GM19395 (cell line): ENCODE measurements at regions not wholly inside any gene's neighbourhood (a gene's known extent, or its start where the extent isn't known, plus 50 kb on each side); places are given as distances from the start of the nearest gene placed in this dataset.
"Not testable (repeated sequence)": the region's sequence is repeated elsewhere in the genome, so short reads cannot be mapped to it uniquely, and the experiment has no call there.

Source experiments
- ATAC-seq: cut with Tn5 transposase; IDR thresholded peaks from one replicate; pipeline ENCODE4 v1.9.1; 2021; ENCODE audit warnings: mild to moderate bottlenecking, moderate library complexity; ENCODE audit not compliant: unreplicated experiment

DNA sequence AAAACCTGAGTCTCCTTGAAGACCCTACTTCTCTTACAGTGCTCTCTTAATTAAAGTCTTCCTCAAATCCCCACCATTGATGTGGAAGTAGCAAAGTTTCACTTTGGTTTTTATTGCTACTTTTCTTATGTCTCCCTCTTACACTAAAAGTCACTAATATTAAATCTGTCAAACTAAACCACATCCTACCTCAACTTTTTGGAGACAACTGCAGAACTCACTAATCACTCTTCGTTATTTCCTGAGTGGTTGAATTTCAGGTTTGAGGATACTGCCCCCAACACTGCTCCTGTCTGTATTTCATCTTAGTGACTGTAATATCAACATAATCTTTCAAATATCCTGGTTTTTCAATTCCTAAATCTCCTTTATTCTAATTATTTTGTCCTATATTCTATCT is 213.0 kb upstream of the PDE3A start:
- no peak for ATAC-seq

DNA sequence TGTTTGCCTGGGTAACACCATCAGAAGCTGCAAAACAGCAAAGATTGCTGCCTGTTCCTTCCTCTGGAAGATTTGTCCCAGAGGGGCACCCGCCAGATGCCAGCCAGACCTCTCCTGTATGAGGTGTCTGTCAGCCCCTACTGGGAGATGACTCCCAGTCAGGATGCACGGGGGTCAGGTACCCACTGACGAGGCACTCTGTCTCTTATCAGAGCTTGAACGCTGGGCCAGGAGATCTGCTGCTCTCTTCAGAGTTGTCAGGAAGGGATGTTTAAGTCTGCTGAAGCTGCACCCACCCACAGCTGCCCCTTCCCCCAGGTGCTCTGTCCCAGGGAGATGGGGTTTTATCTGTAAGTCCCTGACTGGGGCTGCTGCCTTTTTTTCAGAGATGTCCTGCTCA is 207.4 kb upstream of the PDE3A start:
- not testable (repeated sequence) for ATAC-seq

- ATAC-seq, result no peak
Observed at GRCh38 chr12:20174528-20175175, 193.7 kb upstream of the PDE3A start.

DNA sequence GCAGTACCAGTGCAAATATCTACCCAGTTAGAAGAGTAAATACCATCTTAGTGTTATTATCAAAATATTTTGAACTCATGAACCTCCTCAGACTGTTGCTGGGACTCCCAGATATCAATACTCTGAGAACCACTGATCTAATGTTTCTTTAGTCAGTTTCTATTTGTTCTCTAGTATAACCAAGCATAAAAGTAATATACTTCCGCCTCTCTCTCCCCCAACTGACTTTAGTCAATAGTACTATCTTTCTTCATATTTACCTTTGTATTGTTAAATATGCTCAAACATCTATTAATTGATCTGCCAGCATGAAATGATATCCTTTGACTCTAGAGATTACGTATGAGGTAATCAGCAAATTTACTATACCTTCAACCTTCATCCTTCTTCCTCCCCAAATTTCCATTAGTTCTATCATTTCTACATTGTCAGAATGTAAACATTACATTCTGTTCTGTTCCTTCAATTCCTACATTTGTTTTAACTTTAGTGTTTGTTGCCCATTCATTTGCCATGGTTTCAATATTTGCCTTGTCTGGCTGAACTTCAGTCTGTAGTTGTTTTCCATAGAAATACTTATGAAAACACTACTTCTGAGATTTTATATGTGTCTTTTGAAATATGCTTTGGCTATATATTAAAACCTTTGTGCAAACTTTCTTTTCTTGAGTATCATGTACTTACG is 192.5 kb upstream of the PDE3A start:
- ATAC-seq, result no peak

- ATAC-seq, result no peak
Observed at GRCh38 chr12:20181416-20182180, 186.7 kb upstream of the PDE3A start.

DNA sequence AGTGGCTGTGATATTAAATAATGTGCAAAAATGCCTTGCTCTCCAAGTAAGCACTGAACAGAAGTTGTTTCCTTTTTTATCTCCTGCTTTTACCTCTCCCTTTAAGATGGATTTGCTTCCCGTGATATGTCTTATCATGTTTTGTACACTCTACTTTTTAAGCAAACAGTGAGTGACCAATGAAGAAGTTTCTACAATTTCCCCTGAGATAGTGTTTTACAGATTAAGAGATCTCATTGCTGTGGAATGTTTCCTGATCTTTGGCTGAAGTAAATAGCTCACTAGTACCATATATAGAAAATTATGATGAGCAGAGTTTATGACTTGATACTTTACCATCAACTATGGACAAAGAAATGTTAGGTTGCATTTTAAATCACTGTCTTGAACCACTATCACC is 184.8 kb upstream of the PDE3A start:
- ATAC-seq, result no peak

- no peak for ATAC-seq
Observed at GRCh38 chr12:20184514-20184913, 183.8 kb upstream of the PDE3A start.

DNA sequence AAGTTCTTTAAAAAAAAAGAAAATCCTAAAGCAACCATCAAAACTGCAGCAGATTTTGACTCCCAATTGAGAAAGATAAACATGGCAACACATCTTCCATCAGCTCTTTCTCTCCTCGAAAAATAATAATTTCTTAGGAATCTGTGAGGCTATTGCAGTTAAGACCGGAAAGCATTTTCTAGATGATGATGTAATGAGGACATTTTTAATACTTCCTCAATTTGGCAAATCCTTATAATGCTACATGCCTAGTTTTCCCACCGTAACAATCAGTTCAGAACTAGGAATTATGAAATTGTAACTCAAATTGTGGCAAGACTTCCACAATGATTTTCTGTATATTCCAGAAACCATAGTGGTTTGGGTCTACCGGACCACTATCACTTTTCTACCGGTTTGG is 180.9 kb upstream of the PDE3A start:
- ATAC-seq, result no peak

DNA sequence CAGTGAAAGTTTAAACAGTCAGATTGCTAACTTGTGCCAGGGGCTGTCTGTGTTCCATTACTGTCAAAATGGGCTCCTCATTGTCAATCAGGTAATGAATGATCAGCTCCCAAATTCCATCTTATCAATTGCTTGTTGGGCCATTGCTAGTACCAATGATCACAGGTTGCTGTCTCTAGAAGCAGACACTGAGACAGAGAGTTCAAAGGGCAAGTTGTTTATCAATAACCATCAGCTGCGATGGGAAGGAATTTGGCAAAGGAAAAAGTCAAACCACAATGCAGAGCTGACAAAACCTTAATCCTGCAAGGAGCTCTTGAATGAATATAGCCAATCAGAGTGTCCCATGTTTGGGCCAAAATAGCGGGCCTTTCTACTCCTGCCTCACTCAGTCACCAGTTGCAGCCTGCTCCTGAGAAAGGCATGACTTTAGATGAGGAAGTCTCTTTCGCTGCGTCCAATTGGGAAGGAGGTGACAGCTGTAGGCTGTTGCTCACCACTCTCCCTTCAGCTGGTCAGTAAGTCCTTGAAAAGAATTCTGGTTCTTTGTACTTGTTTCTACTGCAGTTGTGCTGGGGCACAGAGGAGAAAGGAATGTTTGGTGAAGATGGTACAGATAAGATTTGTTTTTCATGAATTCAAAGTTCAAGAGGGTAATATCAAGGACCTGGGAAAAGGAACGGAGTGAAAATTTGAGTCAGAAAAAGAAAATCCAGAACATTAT is 179.2 kb upstream of the PDE3A start:
- no peak for ATAC-seq

- ATAC-seq, result no peak
Observed at GRCh38 chr12:20189767-20190166, 178.6 kb upstream of the PDE3A start.

- no peak for ATAC-seq
Observed at GRCh38 chr12:20194171-20194570, 174.2 kb upstream of the PDE3A start.

- no peak for ATAC-seq
Observed at GRCh38 chr12:20196767-20197166, 171.6 kb upstream of the PDE3A start.

GRCh38 chr12:20197411-20197810 is 170.9 kb upstream of the PDE3A start:
- no peak for ATAC-seq

GRCh38 chr12:20199780-20200179 is 168.6 kb upstream of the PDE3A start:
- no peak for ATAC-seq

DNA sequence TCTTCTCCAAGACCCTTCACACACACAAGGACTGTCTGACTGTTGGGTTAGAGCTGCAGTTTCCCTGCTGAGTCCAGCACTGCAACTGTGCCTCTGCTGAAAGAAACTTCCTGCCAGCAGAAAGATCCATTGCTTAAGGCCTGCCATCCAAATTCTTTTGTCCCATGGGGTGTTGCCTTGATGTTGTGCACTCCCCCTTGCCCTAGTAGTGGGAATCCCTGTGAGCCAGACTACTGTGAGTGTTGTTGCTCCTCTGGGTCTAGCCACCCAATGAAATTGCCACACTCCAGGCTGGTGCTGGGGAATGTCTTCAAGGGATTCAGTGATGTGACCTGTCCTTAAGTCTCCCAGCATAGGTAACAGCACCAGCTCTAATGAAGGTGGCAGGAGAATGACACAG is 166.6 kb upstream of the PDE3A start:
- ATAC-seq, result no peak

DNA sequence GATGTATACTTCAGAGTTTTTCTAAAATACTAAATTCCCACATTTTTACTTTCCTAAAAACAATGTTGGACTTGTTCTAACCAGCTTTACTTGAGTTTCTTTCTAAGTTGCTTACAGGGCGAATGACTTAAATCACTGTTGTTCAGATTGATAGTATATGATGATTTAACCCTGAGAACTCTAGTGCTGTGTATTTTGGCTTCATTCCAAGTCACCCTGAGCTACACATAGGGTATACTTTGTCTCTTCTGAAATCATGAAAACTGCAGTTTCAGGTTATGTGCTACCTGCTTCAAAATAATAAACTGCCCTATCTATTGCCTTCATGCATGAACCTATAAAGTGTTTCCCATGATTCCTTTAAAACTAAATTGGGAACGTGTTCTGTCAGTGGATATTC is 162.5 kb upstream of the PDE3A start:
- ATAC-seq, result no peak

- no peak for ATAC-seq
Observed at GRCh38 chr12:20206410-20206809, 161.9 kb upstream of the PDE3A start.

DNA sequence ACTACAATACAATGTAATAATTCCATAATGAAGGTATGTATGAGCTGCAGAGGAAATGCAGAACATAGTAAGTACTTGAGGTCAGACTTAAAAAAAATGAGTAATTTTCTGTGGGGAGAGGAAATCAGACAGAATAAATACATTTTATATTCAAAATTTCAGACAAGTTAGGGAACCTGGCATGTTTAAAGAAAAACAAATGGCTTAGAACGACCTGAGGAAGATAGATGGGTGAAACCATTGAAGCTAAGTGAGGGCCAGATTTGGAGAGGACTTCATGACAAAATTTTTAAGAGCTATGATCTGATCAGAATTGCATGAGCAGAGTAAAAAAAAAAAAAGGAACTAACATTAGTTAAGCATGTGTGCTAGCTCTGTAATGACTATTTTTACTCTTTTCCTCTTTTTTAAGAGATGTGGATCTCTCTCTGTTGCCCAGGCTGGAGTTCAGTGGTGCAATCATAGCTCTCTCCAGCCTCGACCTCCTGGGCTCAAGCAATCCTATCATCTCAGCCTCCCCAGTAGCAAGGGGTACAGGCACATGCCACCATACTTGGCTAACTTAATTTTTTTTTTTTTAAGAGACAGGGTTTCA is 157.6 kb upstream of the PDE3A start:
- ATAC-seq, result no peak

GRCh38 chr12:20211541-20211940 is 156.8 kb upstream of the PDE3A start:
- ATAC-seq, result no peak

GRCh38 chr12:20211981-20212421 is 156.3 kb upstream of the PDE3A start:
- no peak for ATAC-seq
